ENCODE measurements at regions not wholly inside any gene's neighbourhood (a gene's known extent, or its start where the extent isn't known, plus 50 kb on each side); places are given as distances from the start of the nearest gene placed in this dataset.
"Not testable (repeated sequence)": the region's sequence is repeated elsewhere in the genome, so short reads cannot be mapped to it uniquely, and the experiment has no call there.

- DNase-seq (ENCODE audit: low read depth) (no peak), FAIRE-seq (no peak)
- Histone ChIP-seq H3K79me2 (ENCODE audit: insufficient read depth, low read length) (no peaks in the 10 kb centered on the region), H3K9ac (ENCODE audit: low read length) (no peak overlapping the region), H3K9me3 (ENCODE audit: insufficient read depth, low read depth, low read length) (no peaks in the 10 kb centered on the region), H3K4me1 (ENCODE audit: insufficient read depth, low read length) (peaks cover 28% of the 10 kb centered on the region), H3K27me3 (ENCODE audit: insufficient read depth, low read length) (no peaks in the 10 kb centered on the region), H3K36me3 (ENCODE audit: insufficient read depth, low read length) (no peaks in the 10 kb centered on the region), H3K27ac (ENCODE audit: low read depth, low read length) (no peak overlapping the region), H3K4me3 (ENCODE audit: insufficient read depth, low read depth, low read length) (no peak overlapping the region), H2AFZ (ENCODE audit: low read depth, low read length) (no peak overlapping the region), H3K4me2 (ENCODE audit: low read length) (no peak overlapping the region), H4K20me1 (ENCODE audit: insufficient read depth, low read length) (no peaks in the 10 kb centered on the region)
- Mint-ChIP-seq H3K9me3 (ENCODE audit: unreplicated experiment) (no peaks in the 10 kb centered on the region), H3K4me3 (ENCODE audit: unreplicated experiment) (no peak overlapping the region), H3K36me3 (ENCODE audit: low read depth, unreplicated experiment) (peaks cover 2% of the 10 kb centered on the region), H3K4me1 (ENCODE audit: low read depth, unreplicated experiment) (peaks cover 22% of the 10 kb centered on the region), H3K27ac (ENCODE audit: unreplicated experiment) (no peak overlapping the region), H3K27me3 (ENCODE audit: low read depth, unreplicated experiment) (no peaks in the 10 kb centered on the region)
- TF ChIP-seq, protein P1, sequence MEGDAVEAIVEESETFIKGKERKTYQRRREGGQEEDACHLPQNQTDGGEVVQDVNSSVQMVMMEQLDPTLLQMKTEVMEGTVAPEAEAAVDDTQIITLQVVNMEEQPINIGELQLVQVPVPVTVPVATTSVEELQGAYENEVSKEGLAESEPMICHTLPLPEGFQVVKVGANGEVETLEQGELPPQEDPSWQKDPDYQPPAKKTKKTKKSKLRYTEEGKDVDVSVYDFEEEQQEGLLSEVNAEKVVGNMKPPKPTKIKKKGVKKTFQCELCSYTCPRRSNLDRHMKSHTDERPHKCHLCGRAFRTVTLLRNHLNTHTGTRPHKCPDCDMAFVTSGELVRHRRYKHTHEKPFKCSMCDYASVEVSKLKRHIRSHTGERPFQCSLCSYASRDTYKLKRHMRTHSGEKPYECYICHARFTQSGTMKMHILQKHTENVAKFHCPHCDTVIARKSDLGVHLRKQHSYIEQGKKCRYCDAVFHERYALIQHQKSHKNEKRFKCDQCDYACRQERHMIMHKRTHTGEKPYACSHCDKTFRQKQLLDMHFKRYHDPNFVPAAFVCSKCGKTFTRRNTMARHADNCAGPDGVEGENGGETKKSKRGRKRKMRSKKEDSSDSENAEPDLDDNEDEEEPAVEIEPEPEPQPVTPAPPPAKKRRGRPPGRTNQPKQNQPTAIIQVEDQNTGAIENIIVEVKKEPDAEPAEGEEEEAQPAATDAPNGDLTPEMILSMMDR (IDR thresholded peaks at IDR 0.05; ENCODE audit: insufficient read depth, low read depth, low read length), result no peak
- TF ChIP-seq EZH2 (IDR thresholded peaks at IDR 0.05; ENCODE audit: insufficient read depth, low read length), result no peak
Observed at GRCh38 chr1:178606839-178607238, 93.9 kb downstream of the TEX35 start.

DNA sequence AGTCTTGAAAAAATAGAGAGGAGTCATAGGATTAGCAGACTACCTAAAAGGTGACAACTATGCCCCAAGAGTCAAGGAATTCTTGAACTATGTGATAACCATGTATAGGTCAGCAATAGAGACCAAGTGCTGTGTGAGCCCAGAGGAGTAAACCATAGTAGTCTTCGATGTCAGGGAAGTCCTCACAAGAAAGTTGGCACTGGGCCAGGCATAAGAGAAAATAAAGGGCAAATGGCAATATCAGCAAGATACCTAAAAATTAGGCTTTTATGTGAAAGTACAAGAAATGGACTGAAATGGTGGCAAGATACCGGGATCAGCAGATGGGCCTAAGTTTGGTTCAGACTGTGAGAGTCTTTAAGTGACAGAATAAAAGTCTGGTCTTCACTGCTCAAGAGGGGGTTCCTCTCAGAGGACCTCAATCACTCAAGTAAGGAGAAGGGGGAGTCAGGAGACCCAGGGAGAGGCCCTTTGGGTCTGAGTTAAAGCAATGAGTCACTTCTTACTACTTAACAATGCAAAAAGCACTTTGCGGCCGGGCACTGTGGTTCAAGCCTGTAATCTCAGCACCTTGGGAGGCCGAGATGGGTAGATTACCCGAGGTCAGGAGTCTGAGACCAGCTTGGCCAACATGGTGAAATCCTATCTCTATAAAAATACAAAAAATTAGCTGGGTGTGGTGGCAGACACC lies 95.0 kb downstream of the TEX35 start:
- H3K27ac ChIP-seq (ENCODE audit: low read depth, low read length), result peak overlapping the region; percentile 68
- peaks cover 31% of the 10 kb centered on the region for H3K4me1 ChIP-seq (ENCODE audit: insufficient read depth, low read length)
- peaks cover 1% of the 10 kb centered on the region for H3K9me3 Mint-ChIP-seq (ENCODE audit: unreplicated experiment)
- H3K36me3 Mint-ChIP-seq (ENCODE audit: low read depth, unreplicated experiment), result peaks cover 2% of the 10 kb centered on the region
- no peaks in the 10 kb centered on the region for H3K27me3 ChIP-seq (ENCODE audit: insufficient read depth, low read length)
- TF ChIP-seq, protein P1 (IDR thresholded peaks at IDR 0.05; ENCODE audit: insufficient read depth, low read depth, low read length), result no peak
- no peak for TF ChIP-seq EZH2 (IDR thresholded peaks at IDR 0.05; ENCODE audit: insufficient read depth, low read length)
- H3K4me2 ChIP-seq (ENCODE audit: low read length), result no peak overlapping the region
- peaks cover 27% of the 10 kb centered on the region for H3K4me1 Mint-ChIP-seq (ENCODE audit: low read depth, unreplicated experiment)
- no peaks in the 10 kb centered on the region for H3K36me3 ChIP-seq (ENCODE audit: insufficient read depth, low read length)
- H3K4me3 Mint-ChIP-seq (ENCODE audit: unreplicated experiment), result no peak overlapping the region
- peak; percentile 46 for DNase-seq (ENCODE audit: low read depth)
- no peaks in the 10 kb centered on the region for H3K27me3 Mint-ChIP-seq (ENCODE audit: low read depth, unreplicated experiment)
- no peak overlapping the region for H2AFZ ChIP-seq (ENCODE audit: low read depth, low read length)
- FAIRE-seq, result no peak
- H4K20me1 ChIP-seq (ENCODE audit: insufficient read depth, low read length), result no peaks in the 10 kb centered on the region
- no peaks in the 10 kb centered on the region for H3K79me2 ChIP-seq (ENCODE audit: insufficient read depth, low read length)
- H3K4me3 ChIP-seq (ENCODE audit: insufficient read depth, low read depth, low read length), result no peak overlapping the region
- H3K9me3 ChIP-seq (ENCODE audit: insufficient read depth, low read depth, low read length), result no peaks in the 10 kb centered on the region
- peak overlapping the region; percentile 75 for H3K27ac Mint-ChIP-seq (ENCODE audit: unreplicated experiment)
- no peak overlapping the region for H3K9ac ChIP-seq (ENCODE audit: low read length)

DNA sequence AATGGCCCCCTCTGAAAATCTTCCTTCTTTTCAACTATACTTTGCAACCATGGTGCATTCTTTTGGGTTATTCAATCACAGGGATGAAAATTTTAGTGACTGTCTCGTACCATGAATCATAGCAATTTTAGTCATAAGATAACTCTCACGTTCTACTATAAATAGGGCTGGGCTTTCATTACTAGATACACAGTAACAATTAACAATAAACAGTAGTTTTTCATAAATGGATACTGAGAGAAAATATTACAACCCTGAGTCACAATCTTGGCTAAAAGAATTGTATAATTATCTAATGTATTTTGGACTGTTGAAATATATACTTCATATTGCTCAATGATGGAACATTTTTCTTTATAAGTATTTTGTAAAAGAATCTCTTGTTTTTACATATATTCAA lies 96.1 kb downstream of the TEX35 start:
- Mint-ChIP-seq H3K4me1 (ENCODE audit: low read depth, unreplicated experiment) (peaks cover 33% of the 10 kb centered on the region), H3K27me3 (ENCODE audit: low read depth, unreplicated experiment) (no peaks in the 10 kb centered on the region), H3K9me3 (ENCODE audit: unreplicated experiment) (peaks cover 1% of the 10 kb centered on the region), H3K36me3 (ENCODE audit: low read depth, unreplicated experiment) (peaks cover 2% of the 10 kb centered on the region), H3K4me3 (ENCODE audit: unreplicated experiment) (no peak overlapping the region), H3K27ac (ENCODE audit: unreplicated experiment) (peak overlapping the region; percentile 75)
- no peak overlapping the region for H2AFZ ChIP-seq (ENCODE audit: low read depth, low read length)
- H3K4me2 ChIP-seq (ENCODE audit: low read length), result peak overlapping the region; percentile 61
- H3K4me1 ChIP-seq (ENCODE audit: insufficient read depth, low read length), result peaks cover 37% of the 10 kb centered on the region
- H3K4me3 ChIP-seq (ENCODE audit: insufficient read depth, low read depth, low read length), result no peak overlapping the region
- FAIRE-seq, result peak; percentile 37
- no peaks in the 10 kb centered on the region for H4K20me1 ChIP-seq (ENCODE audit: insufficient read depth, low read length)
- H3K9ac ChIP-seq (ENCODE audit: low read length), result peak overlapping the region; percentile 16
- H3K79me2 ChIP-seq (ENCODE audit: insufficient read depth, low read length), result no peaks in the 10 kb centered on the region
- no peaks in the 10 kb centered on the region for H3K27me3 ChIP-seq (ENCODE audit: insufficient read depth, low read length)
- H3K9me3 ChIP-seq (ENCODE audit: insufficient read depth, low read depth, low read length), result no peaks in the 10 kb centered on the region
- no peaks in the 10 kb centered on the region for H3K36me3 ChIP-seq (ENCODE audit: insufficient read depth, low read length)
- peak overlapping the region; percentile 68 for H3K27ac ChIP-seq (ENCODE audit: low read depth, low read length)
- TF ChIP-seq, protein P1 (IDR thresholded peaks at IDR 0.05; ENCODE audit: insufficient read depth, low read depth, low read length), result no peak
- TF ChIP-seq EZH2 (IDR thresholded peaks at IDR 0.05; ENCODE audit: insufficient read depth, low read length), result no peak
- peak; percentile 74 for DNase-seq (ENCODE audit: low read depth)

GRCh38 chr1:178610690-178611410 lies 97.9 kb downstream of the TEX35 start:
- H3K4me3 Mint-ChIP-seq (ENCODE audit: unreplicated experiment); H3K36me3 ChIP-seq (ENCODE audit: insufficient read depth, low read length); H3K4me3 ChIP-seq (ENCODE audit: insufficient read depth, low read depth, low read length); H4K20me1 ChIP-seq (ENCODE audit: insufficient read depth, low read length); H3K79me2 ChIP-seq (ENCODE audit: insufficient read depth, low read length); H3K9me3 ChIP-seq (ENCODE audit: insufficient read depth, low read depth, low read length); H3K27ac Mint-ChIP-seq (ENCODE audit: unreplicated experiment); H3K36me3 Mint-ChIP-seq (ENCODE audit: low read depth, unreplicated experiment); H3K9me3 Mint-ChIP-seq (ENCODE audit: unreplicated experiment); H3K27me3 ChIP-seq (ENCODE audit: insufficient read depth, low read length); H3K27me3 Mint-ChIP-seq (ENCODE audit: low read depth, unreplicated experiment); FAIRE-seq; H3K9ac ChIP-seq (ENCODE audit: low read length): not testable (repeated sequence)
- H3K4me1 Mint-ChIP-seq (ENCODE audit: low read depth, unreplicated experiment), result peaks cover 31% of the 10 kb centered on the region
- Histone ChIP-seq H3K4me2 (ENCODE audit: low read length) (peak overlapping the region; percentile 53), H2AFZ (ENCODE audit: low read depth, low read length) (peak overlapping the region; percentile 20), H3K27ac (ENCODE audit: low read depth, low read length) (peak overlapping the region; percentile 92), H3K4me1 (ENCODE audit: insufficient read depth, low read length) (peaks cover 37% of the 10 kb centered on the region)
- DNase-seq (ENCODE audit: low read depth), result peak; percentile 83
